ENCODE measurements at regions not wholly inside any gene's neighbourhood (a gene's known extent, or its start where the extent isn't known, plus 50 kb on each side); places are given as distances from the start of the nearest gene placed in this dataset.

- POLR2A ChIA-PET = no interaction called here
- H3K27me3 Mint-ChIP-seq (ENCODE audit: low read depth) = no peaks in the 10 kb centered on the region
- DNase-seq (no peak), ATAC-seq (no peak)
- H3K36me3 Mint-ChIP-seq (ENCODE audit: low read depth) = no peaks in the 10 kb centered on the region
- no peak overlapping the region for H3K4me3 Mint-ChIP-seq
- CTCF ChIA-PET = no interaction called here
- H3K27ac Mint-ChIP-seq = no peak overlapping the region
- H3K4me1 Mint-ChIP-seq (ENCODE audit: low read depth) = no peaks in the 10 kb centered on the region
- H3K9me3 Mint-ChIP-seq (ENCODE audit: insufficient read depth) = no peaks in the 10 kb centered on the region
These were observed 329.4 kb downstream of the ELAVL2 start for GRCh38 chr9:23496489-23497136.

DNA sequence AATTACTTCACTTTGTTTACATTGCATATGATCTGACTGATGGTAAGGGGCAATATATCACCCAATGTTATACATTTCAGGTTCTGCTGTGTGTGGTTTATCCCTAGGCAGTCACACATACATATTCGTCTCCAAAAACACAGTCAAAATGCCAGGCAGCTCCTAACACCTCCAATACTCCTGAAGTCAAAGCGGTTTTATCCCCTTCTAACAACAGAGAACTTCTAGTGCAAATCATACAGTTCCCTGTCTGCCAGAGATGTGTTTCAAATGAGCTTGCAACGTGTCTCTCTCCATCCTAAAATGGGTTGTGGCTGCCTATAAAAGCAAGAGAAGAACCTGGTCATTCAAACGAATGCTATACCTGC is 328.9 kb downstream of the ELAVL2 start:
- H3K9me3 Mint-ChIP-seq (ENCODE audit: insufficient read depth) = no peaks in the 10 kb centered on the region

DNA sequence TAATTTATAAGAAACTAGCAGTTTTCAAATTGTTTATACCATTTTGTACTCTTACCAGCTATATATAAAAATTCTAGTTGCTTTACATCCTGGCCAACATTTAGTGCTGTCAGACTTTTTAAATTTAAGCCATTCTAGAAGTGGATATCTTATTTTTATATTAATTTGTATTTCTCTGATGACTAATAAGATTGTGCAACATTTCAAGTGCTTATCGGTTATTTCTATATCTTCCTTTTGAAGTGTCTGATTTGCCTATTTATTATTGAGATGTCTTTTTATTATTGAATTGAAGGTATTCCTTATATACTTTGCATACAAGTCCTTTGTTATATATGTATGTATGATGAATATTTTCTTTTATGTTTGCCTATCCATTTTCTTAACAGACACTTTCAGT is 324.0 kb downstream of the ELAVL2 start:
- no peak for ATAC-seq

More for the DNA sequence above, 328.9 kb downstream of the ELAVL2 start:
- H3K4me1 Mint-ChIP-seq (ENCODE audit: low read depth) = no peaks in the 10 kb centered on the region
- POLR2A ChIA-PET = no interaction called here
- CTCF ChIA-PET = no interaction called here
- H3K27me3 Mint-ChIP-seq (ENCODE audit: low read depth) = no peaks in the 10 kb centered on the region
- ATAC-seq (no peak), DNase-seq (no peak)
- H3K4me3 Mint-ChIP-seq = no peak overlapping the region
- H3K36me3 Mint-ChIP-seq (ENCODE audit: low read depth) = no peaks in the 10 kb centered on the region
- no peak overlapping the region for H3K27ac Mint-ChIP-seq

GRCh38 chr9:23522952-23523351 is 303.1 kb downstream of the ELAVL2 start:
- H3K27me3 Mint-ChIP-seq (ENCODE audit: low read depth) = no peaks in the 10 kb centered on the region
- POLR2A ChIA-PET = no interaction called here
- DNase-seq (no peak), ATAC-seq (no peak)
- no peaks in the 10 kb centered on the region for H3K4me1 Mint-ChIP-seq (ENCODE audit: low read depth)
- H3K36me3 Mint-ChIP-seq (ENCODE audit: low read depth) = no peaks in the 10 kb centered on the region
- no peak overlapping the region for H3K27ac Mint-ChIP-seq
- H3K4me3 Mint-ChIP-seq = no peak overlapping the region
- peaks cover 11% of the 10 kb centered on the region for H3K9me3 Mint-ChIP-seq (ENCODE audit: insufficient read depth)
- CTCF ChIA-PET = no interaction called here

More for the DNA sequence above, 324.0 kb downstream of the ELAVL2 start:
- no peaks in the 10 kb centered on the region for H3K4me1 Mint-ChIP-seq (ENCODE audit: low read depth)
- ChIA-PET POLR2A (no interaction called here), CTCF (no interaction called here)
- H3K27ac Mint-ChIP-seq = no peak overlapping the region
- peaks cover 5% of the 10 kb centered on the region for H3K9me3 Mint-ChIP-seq (ENCODE audit: insufficient read depth)
- DNase-seq = no peak
- no peaks in the 10 kb centered on the region for H3K36me3 Mint-ChIP-seq (ENCODE audit: low read depth)
- no peak overlapping the region for H3K4me3 Mint-ChIP-seq
- H3K27me3 Mint-ChIP-seq (ENCODE audit: low read depth) = no peaks in the 10 kb centered on the region

GRCh38 chr9:23524607-23525155 is 301.4 kb downstream of the ELAVL2 start:
- ChIA-PET CTCF (no interaction called here), POLR2A (no interaction called here)
- DNase-seq (no peak), ATAC-seq (no peak)
- H3K36me3 Mint-ChIP-seq (ENCODE audit: low read depth) = no peaks in the 10 kb centered on the region
- no peaks in the 10 kb centered on the region for H3K27me3 Mint-ChIP-seq (ENCODE audit: low read depth)
- H3K4me3 Mint-ChIP-seq = no peak overlapping the region
- no peaks in the 10 kb centered on the region for H3K4me1 Mint-ChIP-seq (ENCODE audit: low read depth)
- H3K27ac Mint-ChIP-seq = no peak overlapping the region
- H3K9me3 Mint-ChIP-seq (ENCODE audit: insufficient read depth) = peaks cover 5% of the 10 kb centered on the region

- Mint-ChIP-seq H3K9me3 (ENCODE audit: insufficient read depth) (no peaks in the 10 kb centered on the region), H3K27ac (no peak overlapping the region), H3K27me3 (ENCODE audit: low read depth) (no peaks in the 10 kb centered on the region), H3K4me3 (no peak overlapping the region), H3K4me1 (ENCODE audit: low read depth) (no peaks in the 10 kb centered on the region), H3K36me3 (ENCODE audit: low read depth) (no peaks in the 10 kb centered on the region)
- POLR2A ChIA-PET = no interaction called here
- DNase-seq = no peak
- ATAC-seq = no peak
- CTCF ChIA-PET = no interaction called here
These were observed 299.2 kb downstream of the ELAVL2 start for GRCh38 chr9:23526806-23527205.

DNA sequence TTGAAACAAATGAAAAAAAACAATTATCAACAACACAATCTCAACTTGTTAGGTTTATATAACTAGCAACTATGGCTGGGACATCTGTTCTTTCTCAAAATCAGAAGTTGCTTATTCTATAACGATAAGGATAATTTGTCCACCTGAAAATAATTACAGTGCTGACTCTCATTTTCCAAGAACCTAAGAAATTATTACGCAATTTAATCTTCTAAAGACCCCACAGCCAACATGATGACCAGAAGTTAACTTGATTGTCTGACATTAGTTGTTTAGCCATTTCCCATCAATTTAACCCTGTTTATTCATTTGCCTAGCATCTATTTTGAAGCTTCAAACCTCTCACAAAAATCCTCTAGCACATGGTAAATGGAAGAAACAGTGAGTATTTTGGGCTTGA is 293.8 kb downstream of the ELAVL2 start:
- DNase-seq (no peak), ATAC-seq (no peak)
- CTCF ChIA-PET = no interaction called here
- Mint-ChIP-seq H3K4me1 (ENCODE audit: low read depth) (no peaks in the 10 kb centered on the region), H3K27ac (no peak overlapping the region), H3K27me3 (ENCODE audit: low read depth) (no peaks in the 10 kb centered on the region), H3K9me3 (ENCODE audit: insufficient read depth) (peaks cover 3% of the 10 kb centered on the region), H3K4me3 (no peak overlapping the region), H3K36me3 (ENCODE audit: low read depth) (no peaks in the 10 kb centered on the region)
- POLR2A ChIA-PET = no interaction called here

GRCh38 chr9:23537192-23538066 is 288.6 kb downstream of the ELAVL2 start:
- no peak overlapping the region for H3K27ac Mint-ChIP-seq
- no peak overlapping the region for H3K4me3 Mint-ChIP-seq
- CTCF ChIA-PET = no interaction called here
- ATAC-seq (no peak), DNase-seq (no peak)
- H3K27me3 Mint-ChIP-seq (ENCODE audit: low read depth) = no peaks in the 10 kb centered on the region
- POLR2A ChIA-PET = no interaction called here
- no peaks in the 10 kb centered on the region for H3K4me1 Mint-ChIP-seq (ENCODE audit: low read depth)
- peaks cover 5% of the 10 kb centered on the region for H3K9me3 Mint-ChIP-seq (ENCODE audit: insufficient read depth)
- no peaks in the 10 kb centered on the region for H3K36me3 Mint-ChIP-seq (ENCODE audit: low read depth)

GRCh38 chr9:23538067-23538402 is 288.0 kb downstream of the ELAVL2 start:
- Mint-ChIP-seq H3K27me3 (ENCODE audit: low read depth) (no peaks in the 10 kb centered on the region), H3K4me1 (ENCODE audit: low read depth) (no peaks in the 10 kb centered on the region), H3K4me3 (no peak overlapping the region), H3K27ac (no peak overlapping the region), H3K36me3 (ENCODE audit: low read depth) (no peaks in the 10 kb centered on the region), H3K9me3 (ENCODE audit: insufficient read depth) (peaks cover 8% of the 10 kb centered on the region)
- POLR2A ChIA-PET = no interaction called here
- ATAC-seq (no peak), DNase-seq (no peak)
- CTCF ChIA-PET = no interaction called here

DNA sequence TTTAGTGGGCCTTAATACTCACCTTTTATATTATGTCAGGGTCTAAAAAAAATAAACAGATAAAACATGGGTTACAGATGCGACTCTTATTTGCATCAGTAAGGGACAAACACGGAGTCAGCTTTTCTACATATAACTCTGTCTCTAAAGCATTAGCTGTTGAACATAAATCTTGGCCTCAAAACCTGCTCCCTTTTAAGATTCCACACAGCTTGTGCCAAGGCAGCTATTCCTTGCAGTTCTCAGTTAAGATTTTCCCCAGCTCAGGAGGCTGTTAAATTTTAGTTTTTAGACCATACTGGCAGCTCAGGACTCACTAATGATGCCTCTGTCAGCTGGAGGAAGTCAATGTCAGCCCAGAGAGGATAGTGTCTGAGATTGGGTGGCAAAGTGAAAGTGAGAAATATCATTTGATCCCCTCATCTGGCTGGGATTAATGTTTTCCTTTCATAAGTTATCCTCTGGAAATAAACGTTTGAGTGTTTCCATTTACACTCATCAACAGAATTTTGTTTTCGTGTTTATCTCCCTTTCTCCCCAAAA is 287.5 kb downstream of the ELAVL2 start:
- H3K4me3 Mint-ChIP-seq = no peak overlapping the region
- DNase-seq (no peak), ATAC-seq (no peak)
- H3K9me3 Mint-ChIP-seq (ENCODE audit: insufficient read depth) = peaks cover 13% of the 10 kb centered on the region
- H3K27ac Mint-ChIP-seq = no peak overlapping the region
- ChIA-PET CTCF (no interaction called here), POLR2A (no interaction called here)
- no peaks in the 10 kb centered on the region for H3K27me3 Mint-ChIP-seq (ENCODE audit: low read depth)
- no peaks in the 10 kb centered on the region for H3K4me1 Mint-ChIP-seq (ENCODE audit: low read depth)
- no peaks in the 10 kb centered on the region for H3K36me3 Mint-ChIP-seq (ENCODE audit: low read depth)

- Mint-ChIP-seq H3K4me3 (no peak overlapping the region), H3K27ac (no peak overlapping the region), H3K36me3 (ENCODE audit: low read depth) (no peaks in the 10 kb centered on the region), H3K9me3 (ENCODE audit: insufficient read depth) (peaks cover 14% of the 10 kb centered on the region), H3K4me1 (ENCODE audit: low read depth) (no peaks in the 10 kb centered on the region), H3K27me3 (ENCODE audit: low read depth) (no peaks in the 10 kb centered on the region)
- DNase-seq (no peak), ATAC-seq (no peak)
- POLR2A ChIA-PET = interaction anchor here (0.7 kb wide), 1 partner anchor 117 kb away, joined by 3 read pairs; no protein-coding TSS in a partner anchor
- CTCF ChIA-PET = no interaction called here
These were observed 286.7 kb downstream of the ELAVL2 start for GRCh38 chr9:23539311-23539710.

GRCh38 chr9:23541976-23542375 is 284.1 kb downstream of the ELAVL2 start:
- DNase-seq (no peak), ATAC-seq (no peak)
- H3K9me3 Mint-ChIP-seq (ENCODE audit: insufficient read depth) = peaks cover 20% of the 10 kb centered on the region
- H3K4me1 Mint-ChIP-seq (ENCODE audit: low read depth) = no peaks in the 10 kb centered on the region
- POLR2A ChIA-PET = no interaction called here
- no peaks in the 10 kb centered on the region for H3K27me3 Mint-ChIP-seq (ENCODE audit: low read depth)
- H3K4me3 Mint-ChIP-seq = no peak overlapping the region
- no peak overlapping the region for H3K27ac Mint-ChIP-seq
- no peaks in the 10 kb centered on the region for H3K36me3 Mint-ChIP-seq (ENCODE audit: low read depth)
- CTCF ChIA-PET = no interaction called here

All from activated CD8-positive, alpha-beta T cell treated with anti-CD3 and anti-CD28 coated beads, Interleukin-2, amount 10 ng/mL, durations not matched to agents 7 days and 5 days (primary cell).